ENCODE measurements at regions not wholly inside any gene's neighbourhood (a gene's known extent, or its start where the extent isn't known, plus 50 kb on each side); places are given as distances from the start of the nearest gene placed in this dataset.

GRCh38 chr17:53740312-53740711 lies 82.4 kb upstream of the KIF2B start:
- no peaks in the 10 kb centered on the region for H3K36me3 ChIP-seq
- no peak for DNase-seq
- intact Hi-C loops (cut with DNase I), result no loop called here
- no peak overlapping the region for H3K4me3 ChIP-seq (replicated peaks in 1 of 3)
- no peaks in the 10 kb centered on the region for H3K27me3 ChIP-seq
- 96 to 99% methylated on average over 1 of the region's 1 CpG for WGBS, 2 donors
- H3K4me1 ChIP-seq, result peaks cover 9 to 12% of the 10 kb centered on the region in 2 donors
- TF ChIP-seq POLR2A (IDR thresholded peaks at IDR 0.05), result no peak
- no peak for TF ChIP-seq CTCF (IDR thresholded peaks at IDR 0.05)
- no peaks in the 10 kb centered on the region for H3K9me3 ChIP-seq
- no peak overlapping the region for H3K27ac ChIP-seq

GRCh38 chr17:53736516-53737240 lies 86.0 kb upstream of the KIF2B start:
- TF ChIP-seq CTCF (IDR thresholded peaks at IDR 0.05) (no peak), POLR2A (IDR thresholded peaks at IDR 0.05) (no peak)
- Histone ChIP-seq H3K36me3 (no peaks in the 10 kb centered on the region), H3K27me3 (no peaks in the 10 kb centered on the region), H3K27ac (no peak overlapping the region), H3K4me3 (replicated peaks in 1 of 3) (no peak overlapping the region), H3K9me3 (no peaks in the 10 kb centered on the region), H3K4me1 (peaks cover 9 to 12% of the 10 kb centered on the region in 2 donors)
- intact Hi-C loops (cut with DNase I), result no loop called here
- DNase-seq, result no peak
- WGBS, 2 donors, result 10 to 19% methylated on average over 5 of the region's 5 CpGs

- intact Hi-C loops (cut with DNase I), result no loop called here
- Histone ChIP-seq H3K4me3 (replicated peaks in 1 of 3) (no peak overlapping the region), H3K27ac (no peak overlapping the region), H3K4me1 (no peaks in the 10 kb centered on the region), H3K27me3 (no peaks in the 10 kb centered on the region), H3K36me3 (no peaks in the 10 kb centered on the region), H3K9me3 (no peaks in the 10 kb centered on the region)
- no peak for DNase-seq
- 100% methylated on average over 1 of the region's 1 CpG for WGBS, 2 donors
- no peak for TF ChIP-seq CTCF (IDR thresholded peaks at IDR 0.05)
- TF ChIP-seq POLR2A (IDR thresholded peaks at IDR 0.05), result no peak
Measured at GRCh38 chr17:53724726-53725125, 98.0 kb upstream of the KIF2B start.

GRCh38 chr17:53722407-53722806 lies 100.3 kb upstream of the KIF2B start:
- TF ChIP-seq POLR2A (IDR thresholded peaks at IDR 0.05) (no peak), CTCF (IDR thresholded peaks at IDR 0.05) (no peak)
- WGBS, 2 donors, result 67 to 73% methylated on average over 2 of the region's 2 CpGs

GRCh38 chr17:53721101-53721500 lies 101.6 kb upstream of the KIF2B start:
- Histone ChIP-seq H3K9me3 (no peaks in the 10 kb centered on the region), H3K27me3 (no peaks in the 10 kb centered on the region), H3K36me3 (no peaks in the 10 kb centered on the region), H3K4me1 (no peaks in the 10 kb centered on the region), H3K27ac (no peak overlapping the region), H3K4me3 (replicated peaks in 1 of 3) (no peak overlapping the region)
- TF ChIP-seq POLR2A (IDR thresholded peaks at IDR 0.05), result no peak
- no peak for TF ChIP-seq CTCF (IDR thresholded peaks at IDR 0.05)
- no peak for DNase-seq
- intact Hi-C loops (cut with DNase I), result no loop called here
- 53 to 54% methylated on average over 2 of the region's 2 CpGs for WGBS, 2 donors

More at GRCh38 chr17:53722407-53722806, 100.3 kb upstream of the KIF2B start:
- Histone ChIP-seq H3K4me1 (no peaks in the 10 kb centered on the region), H3K36me3 (no peaks in the 10 kb centered on the region), H3K9me3 (no peaks in the 10 kb centered on the region), H3K4me3 (replicated peaks in 1 of 3) (no peak overlapping the region), H3K27me3 (no peaks in the 10 kb centered on the region), H3K27ac (no peak overlapping the region)
- intact Hi-C loops (cut with DNase I), result no loop called here
- no peak for DNase-seq

Measured in thyroid gland (tissue), 4 donors.